OCI-M1 (cell line): ENCODE measurements at regions not wholly inside any gene's neighbourhood (a gene's known extent, or its start where the extent isn't known, plus 50 kb on each side); places are given as distances from the start of the nearest gene placed in this dataset.

Source experiments
- DNase-seq: peaks from one replicate; lab custom pipeline; 2025; lab: John Stamatoyannopoulos, UW

DNA sequence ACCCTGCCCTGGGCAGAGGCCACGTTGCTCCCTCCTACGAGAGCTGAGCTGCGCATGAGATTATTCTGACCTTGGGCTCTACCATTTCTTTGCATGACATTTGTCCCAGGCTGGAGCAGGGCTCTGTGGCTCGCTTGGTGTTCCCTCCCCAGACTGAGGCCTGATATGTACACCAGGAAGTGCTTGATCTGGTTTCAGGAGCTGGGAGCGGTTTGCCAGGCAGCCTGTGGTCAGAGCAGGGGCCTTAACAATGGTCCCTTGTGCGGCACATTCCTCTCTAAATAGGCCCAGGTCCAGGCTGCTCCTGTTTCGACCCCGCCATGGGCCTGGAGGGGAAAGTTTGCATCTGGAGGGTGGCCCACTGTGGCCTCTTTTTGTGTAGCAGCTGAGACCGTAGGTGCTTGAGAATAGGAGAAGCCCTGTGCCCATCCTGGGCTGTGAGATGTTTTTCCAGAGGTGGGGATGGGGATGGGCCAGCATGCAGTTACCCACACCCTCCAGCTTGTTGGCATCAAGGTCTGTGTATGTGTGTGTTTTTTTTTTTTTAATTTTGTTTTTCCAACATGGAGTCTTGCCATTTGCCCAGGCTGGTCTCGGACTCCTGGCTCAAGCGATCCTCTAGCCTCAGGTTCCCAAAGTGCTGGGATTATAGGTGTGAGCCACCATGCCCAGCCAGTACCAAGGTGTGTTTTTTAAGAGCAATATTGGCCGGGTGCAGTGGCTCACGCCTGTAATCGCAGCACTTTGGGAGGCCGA lies 253.9 kb downstream of the SEC14L1 start:
- DNase-seq: no peak

DNA sequence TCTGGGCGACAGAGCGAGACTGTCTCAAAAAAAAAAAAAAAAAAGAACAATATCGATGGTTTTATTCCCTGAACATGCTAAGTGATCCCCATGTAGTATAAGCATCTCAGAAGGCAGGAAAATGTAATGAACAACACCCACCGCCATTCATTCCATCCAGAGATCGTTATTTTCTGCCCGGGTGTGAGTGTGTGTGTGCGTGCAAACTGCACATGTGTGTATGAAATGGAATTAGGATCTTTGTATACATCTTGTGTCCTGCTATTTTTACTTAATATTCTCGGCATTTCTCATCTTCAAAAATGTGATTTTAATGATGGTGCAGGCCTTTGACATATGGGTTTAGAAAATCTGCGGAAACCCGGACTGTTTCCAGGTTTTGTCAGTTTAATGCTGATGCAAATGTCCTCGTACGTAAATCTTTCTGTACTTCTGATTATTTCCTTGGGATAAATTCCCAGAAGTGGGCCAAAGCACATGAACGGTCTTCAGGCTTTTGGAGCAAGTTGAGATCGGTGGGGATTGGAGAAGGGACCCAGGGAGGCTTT lies 254.8 kb downstream of the SEC14L1 start:
- no peak for DNase-seq

DNA sequence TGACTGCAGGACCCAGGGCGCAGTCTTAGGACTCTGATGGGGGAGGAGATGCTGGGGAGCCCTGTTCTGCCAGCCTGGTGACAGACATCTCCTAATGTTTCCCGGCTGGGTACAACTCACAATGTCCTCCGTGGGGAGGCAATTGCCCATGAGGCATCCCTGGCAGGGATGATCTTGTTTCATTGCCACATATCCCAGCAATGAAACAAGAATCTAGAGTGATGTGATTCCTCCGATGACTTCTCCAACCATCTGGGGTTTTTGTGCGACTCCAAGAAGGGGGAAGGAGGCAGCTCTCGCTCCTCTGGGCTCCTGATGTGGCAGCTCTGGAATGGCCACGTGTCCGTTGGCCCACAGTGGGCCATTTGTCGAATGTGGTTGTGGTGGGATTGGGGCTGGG lies 255.8 kb downstream of the SEC14L1 start:
- DNase-seq: no peak

DNA sequence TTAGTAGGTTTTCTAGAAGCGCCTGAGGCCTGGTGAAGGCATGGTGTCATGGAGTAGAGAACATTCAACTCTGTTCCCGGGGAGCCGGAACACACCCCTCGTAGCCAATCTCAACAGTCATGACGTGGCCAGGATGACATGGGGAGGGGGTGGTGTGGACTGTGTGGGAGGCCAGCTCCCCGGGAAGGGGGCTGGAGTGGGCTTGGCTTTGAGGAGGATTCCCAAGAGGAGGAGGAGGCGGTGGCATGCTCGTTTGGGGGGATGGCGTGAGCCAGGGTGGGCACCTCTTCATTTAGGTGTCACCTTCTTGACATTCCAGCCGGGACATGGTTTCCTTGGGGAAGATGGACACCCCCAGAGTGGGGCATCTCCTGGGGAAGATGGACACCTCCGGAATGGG lies 257.5 kb downstream of the SEC14L1 start:
- DNase-seq: no peak

DNA sequence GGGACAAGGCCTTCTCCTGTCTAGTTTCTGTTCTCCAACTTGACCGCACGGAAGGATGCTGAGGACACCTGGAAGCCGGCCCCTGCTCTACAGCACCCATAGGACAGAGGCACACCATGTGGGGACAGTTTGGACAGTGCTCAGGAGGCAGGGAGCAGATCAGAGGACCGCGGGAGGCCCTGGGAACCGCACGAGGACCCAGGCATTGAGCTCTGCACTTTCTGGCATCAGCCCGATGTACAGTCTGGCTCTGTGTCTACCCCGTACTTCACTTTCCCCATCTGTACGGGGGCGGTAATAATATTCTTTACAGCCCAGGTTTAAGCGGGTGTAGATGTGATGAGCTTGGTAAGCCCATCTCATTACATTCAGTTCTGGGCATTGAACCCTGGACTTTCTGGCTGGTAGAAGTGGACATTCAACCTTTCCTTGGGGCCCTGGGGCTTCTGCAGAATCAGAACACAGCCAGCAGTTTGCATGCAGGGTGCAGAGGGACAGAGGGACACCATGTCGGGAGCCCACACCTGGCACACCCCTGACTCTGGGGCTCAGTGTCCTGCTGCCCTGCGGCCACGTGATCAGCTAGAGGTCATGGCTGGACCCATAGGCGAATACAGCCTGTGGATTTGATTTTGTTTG lies 258.7 kb downstream of the SEC14L1 start:
- no peak for DNase-seq

DNA sequence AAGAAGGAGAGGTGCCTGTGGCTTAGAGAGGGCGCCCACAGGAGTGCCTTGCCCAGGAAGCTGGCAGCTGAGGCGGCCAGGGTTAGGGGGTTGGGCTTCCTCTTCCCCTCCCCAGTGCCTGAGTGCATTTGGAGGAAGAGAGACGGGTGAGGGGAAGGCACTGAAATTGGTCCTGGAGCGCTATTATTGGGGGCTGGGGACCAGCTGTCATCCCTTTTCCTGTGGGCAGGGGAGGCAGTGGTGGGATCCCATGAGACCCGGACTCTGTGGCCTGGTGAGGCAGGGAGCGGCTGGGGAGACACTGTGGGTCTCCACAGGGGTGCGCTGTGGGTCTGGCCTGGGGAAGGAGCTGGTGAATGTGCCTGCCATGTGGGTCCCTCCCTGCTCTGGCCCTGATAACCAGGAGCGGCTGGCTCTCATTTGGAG lies 259.7 kb downstream of the SEC14L1 start:
- peak; percentile 64 for DNase-seq

DNA sequence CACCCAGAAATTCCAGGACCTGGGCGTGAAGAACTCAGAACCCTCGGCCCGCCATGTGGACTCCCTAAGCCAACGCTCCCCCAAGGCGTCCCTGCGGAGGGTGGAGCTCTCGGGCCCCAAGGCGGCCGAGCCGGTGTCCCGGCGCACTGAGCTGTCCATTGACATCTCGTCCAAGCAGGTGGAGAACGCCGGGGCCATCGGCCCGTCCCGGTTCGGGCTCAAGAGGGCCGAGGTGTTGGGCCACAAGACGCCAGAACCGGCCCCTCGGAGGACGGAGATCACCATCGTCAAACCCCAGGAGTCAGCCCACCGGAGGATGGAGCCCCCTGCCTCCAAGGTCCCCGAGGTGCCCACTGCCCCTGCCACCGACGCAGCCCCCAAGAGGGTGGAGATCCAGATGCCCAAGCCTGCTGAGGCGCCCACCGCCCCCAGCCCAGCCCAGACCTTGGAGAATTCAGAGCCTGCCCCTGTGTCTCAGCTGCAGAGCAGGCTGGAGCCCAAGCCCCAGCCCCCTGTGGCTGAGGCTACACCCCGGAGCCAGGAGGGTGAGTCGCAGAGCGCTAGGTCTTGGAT lies 261.5 kb downstream of the SEC14L1 start:
- no peak for DNase-seq

DNA sequence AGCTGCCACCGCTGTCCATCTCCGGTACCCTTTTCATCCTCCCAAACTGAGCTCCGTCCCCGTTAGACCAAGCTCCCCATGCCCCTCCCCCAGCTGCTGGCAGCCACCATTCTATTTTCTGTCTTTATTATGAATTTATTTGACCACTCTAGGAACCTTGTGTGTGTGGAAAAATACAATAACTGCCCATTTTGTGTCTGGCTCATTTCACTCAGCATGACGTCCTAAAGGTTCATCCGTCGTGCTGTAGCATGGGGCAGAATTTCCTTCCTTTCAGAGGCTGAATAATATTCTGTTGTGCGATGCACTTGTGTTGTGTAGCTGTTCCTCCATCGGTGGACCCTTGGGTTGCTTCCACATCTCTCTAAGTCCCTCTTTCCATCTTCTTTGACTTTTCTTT lies 263.1 kb downstream of the SEC14L1 start:
- no peak for DNase-seq

DNA sequence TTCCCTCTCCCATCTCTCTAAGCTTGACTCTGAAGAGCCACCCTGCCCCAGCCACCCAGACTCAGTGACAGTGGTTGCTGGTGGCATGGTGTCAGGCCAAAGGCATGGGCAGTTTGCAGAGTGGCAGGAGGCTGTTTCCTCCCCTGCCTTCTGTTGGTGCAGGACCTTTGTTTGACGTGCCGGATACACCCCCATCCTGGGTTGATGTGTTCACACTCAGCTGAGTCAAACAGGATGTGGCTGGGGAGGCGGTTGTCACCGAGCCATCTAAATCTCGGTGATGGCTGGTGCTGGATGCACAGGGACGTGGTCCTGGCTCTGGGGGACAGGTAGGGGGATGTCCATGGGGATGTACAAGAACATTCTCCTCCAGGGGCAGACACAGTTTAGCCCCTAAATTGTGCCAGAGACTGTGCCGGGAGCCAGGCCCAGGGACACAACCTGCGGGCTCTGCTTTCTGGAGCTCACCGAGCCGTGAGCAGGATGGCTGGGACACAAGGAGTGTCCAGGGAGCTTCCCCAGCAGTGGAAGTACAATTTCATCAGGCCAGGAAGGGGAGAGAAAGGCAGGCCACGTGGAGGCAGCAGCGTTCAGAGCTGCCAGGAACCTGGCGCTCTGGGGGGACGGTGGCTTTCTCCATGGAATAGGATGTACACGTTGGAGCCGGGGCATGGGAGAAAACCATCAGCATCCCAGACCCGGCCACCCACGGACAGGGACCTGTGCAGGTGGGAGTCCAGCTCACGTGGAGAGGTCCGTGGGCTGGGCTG lies 264.2 kb downstream of the SEC14L1 start:
- no peak for DNase-seq

DNA sequence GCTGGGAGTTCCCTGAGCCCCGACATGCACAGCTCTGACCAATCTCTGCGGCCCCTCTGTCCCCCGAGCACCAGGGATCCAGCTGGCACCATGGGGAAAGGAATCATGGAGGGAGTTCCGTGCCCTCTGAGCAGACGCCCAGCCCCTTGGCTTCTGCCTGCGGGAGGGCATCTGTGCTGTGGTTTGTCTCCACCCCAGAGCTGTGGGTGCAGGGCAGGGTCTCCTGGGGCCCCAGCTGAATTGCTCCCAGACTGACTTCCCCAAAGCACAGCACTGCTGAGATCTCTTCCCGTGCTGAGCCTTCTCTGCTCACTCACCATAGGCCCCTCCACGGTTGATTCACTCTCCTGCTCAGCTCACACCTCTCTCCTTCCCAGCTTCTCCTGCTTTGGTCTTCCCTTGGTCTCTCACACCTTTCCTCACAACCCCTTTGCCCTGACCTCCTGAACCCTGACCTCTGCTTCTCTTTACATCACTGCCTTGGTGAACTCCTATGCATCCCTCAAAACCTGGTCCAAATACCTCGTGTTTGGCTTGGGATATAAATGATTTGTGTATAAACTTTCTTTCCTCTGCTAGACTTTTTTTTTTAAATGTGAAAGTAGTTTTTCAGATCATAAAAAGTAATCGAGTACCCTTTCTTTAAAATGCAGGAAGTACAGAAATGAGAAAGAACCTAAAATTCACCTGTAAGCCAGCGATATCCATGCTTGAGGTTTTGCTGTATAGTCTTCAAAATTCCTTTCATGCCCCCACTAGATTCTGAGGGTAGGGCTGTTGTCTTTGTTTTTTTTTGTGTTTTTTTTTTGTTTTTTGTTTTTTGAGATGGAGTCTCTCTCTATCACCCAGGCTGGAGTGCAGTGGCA lies 265.3 kb downstream of the SEC14L1 start:
- no peak for DNase-seq

DNA sequence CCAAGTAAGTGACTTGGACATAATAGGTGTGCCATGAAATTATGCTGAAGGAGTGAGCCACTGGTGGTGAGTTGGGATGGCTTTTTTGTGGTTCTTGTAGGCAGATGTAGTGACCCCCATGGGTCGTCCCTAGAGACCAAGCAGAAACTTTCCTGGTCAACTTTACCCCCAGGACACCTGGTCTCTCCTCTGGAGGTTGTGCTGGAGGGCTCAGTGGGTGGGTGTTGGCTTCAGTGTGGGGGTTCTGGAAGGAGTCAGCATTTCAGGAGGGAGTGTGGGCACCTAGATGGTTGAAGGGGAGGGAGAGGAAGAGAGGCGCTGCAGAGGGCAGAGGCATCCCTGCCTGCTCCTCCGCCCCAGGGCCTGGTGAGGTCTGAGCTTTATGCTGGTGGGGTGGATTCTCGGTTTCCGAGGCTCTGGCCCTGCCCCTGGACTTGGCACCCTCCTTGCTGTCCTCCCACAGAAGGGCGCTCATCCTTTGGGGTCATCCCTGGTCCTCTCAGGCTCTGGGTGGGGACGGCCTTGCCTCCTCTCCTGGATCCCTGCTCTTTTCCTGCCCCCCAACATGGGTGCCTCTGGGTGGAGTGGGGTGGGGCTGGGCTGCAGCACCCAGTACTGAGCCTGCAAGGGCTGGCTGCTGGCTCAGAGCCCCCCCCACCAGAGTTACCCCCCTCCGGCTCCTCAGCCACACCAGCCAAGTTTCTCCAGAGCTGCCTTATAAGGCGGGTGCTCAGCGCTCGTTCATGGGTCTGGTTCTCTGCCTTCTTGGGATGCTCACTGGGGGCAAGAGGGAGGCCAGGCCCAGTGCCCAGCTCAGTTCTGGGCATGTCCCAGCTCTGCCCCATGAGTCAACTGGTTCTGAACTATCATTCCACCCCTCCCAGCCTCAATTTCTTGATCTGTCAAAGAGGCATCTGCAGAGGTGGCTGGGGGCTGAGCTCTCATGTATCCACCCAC lies 266.8 kb downstream of the SEC14L1 start:
- no peak for DNase-seq

DNA sequence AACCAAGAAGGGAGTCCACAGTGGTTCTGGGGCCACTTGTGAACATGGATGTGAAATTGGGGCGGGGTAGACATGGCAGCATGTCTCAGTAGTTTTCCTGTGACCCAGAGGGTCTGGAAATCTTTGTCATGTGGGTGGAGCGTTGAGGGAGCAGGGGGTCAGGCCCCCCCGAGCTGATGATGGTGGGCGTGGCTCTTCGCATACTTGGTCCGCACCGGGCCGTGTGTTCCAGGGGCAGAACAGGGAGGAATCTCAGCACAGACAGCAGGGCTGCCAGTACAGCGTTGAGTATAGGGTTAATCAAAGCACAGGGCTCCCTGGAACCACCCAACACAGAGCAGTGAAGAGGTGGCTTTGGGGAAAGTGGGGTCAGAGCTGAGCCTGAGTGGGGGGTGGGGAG lies 267.5 kb downstream of the SEC14L1 start:
- DNase-seq: no peak

DNA sequence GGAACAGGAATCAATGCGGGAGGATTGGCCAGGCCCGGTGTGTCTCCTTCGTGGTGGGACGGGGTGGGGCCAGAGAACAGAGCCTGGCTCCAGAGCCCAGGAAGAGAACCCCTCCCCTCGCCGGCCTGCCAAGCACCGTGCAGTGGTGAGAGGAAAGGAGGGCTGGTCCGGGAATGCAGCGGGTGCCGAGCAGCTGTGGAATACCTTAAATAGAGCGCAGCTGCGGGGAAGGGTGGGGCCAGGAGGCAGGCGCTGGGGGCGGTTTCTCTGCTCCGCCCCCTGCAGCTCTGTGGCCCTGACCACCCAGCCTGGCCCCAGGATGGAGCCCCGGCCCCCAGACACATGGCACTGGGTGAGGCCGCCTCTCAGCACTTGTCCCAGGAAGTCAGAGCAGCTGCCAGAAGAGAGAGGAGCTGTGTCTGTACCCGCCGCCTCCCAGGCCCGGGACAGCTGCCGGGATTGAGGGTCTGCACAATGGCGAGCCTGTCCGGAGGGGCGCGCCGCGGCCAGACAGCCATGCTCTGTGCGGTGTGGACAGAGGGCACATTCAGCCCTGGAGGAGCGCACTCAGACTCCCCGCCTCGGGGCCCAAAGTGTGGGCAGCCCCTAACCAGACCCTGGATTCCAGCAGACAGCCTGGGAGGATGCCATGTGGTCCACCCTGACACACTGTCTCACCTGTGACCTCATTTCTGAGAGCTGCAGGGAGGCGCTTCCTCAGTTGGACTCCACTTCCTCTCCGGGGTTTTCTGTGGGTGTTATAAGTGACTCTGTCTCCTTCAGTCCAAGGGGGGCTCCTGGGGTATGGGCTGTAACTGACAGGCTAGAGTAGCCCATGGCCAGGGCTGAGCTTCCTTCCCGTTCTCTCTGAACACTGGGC lies 268.8 kb downstream of the SEC14L1 start:
- DNase-seq: no peak

DNA sequence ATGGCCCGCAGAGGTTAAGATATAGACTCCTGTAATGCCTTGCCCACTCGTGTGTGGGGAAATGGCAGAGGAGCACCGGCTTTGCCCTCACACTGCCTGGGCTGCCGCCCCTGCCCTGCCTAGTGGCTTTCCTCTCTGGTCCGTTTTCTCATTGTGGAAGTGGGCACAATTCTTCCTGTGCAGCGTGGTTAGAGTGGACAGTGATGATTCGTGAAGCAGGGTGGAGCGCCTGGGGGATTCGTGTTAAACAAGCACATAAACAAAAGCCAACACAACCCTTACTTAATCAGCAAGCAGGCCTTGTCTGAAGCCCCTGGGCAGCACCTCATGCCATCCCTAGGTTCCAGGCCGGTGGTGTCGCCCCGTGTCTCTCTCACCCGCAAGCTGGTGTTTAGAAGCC lies 269.7 kb downstream of the SEC14L1 start:
- no peak for DNase-seq

DNA sequence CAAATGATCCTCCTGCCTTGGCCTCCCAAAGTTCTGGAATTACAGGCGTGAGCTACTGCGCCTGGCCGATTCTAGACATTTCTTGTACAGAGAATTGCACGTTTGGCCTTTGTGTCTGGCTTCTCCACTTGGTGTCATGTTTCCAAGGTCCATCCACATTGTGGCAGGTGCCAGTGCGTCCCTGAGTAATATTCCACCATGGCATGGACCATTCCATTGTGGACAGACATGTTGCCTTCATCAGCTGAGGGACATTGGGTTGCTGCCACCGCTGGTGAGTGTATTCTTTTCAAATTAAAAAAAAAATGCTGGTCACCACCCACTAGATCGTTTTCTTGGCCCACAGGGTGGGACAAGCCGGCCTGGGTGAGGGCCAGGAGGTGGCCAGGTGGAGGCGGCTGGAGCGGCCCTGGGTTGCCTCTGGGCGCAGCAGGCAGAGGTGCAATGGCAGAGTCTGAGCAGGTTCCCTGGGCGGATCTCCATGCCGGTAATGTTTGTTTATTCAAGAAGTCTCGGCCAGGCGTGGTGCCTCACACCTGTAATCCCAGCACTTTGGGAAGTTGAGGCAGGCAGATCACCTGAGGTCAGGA lies 274.1 kb downstream of the SEC14L1 start:
- no peak for DNase-seq

DNA sequence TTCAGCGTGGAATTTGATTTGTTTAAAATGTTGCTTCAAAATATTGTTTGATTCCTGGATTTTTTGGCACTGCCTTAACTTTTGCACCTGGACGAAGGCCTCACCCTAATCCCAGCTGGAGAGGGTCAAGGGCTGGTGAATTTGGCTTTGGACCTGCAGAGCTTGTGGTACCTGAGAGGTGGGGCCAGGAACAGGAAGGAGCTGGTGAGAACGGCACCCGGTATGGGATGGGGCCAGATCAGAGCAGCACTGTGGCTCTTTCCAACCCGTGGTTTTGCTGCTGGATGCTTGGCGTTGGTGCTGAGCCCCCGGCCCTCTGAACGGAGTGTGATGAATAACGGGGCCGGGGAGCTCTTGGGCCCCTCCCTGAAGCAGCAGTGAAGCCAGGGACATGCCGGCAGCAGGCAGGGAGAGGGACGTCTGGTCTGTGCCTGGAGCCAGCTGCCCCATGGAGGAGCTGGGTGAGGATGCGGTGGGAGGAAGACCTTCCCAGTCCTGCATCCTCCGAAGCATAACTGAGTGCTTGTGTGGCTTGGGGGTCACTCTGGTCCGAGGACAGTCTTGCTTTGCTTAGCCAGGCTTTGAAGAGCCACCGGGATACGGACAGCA lies 275.4 kb downstream of the SEC14L1 start:
- DNase-seq: no peak

DNA sequence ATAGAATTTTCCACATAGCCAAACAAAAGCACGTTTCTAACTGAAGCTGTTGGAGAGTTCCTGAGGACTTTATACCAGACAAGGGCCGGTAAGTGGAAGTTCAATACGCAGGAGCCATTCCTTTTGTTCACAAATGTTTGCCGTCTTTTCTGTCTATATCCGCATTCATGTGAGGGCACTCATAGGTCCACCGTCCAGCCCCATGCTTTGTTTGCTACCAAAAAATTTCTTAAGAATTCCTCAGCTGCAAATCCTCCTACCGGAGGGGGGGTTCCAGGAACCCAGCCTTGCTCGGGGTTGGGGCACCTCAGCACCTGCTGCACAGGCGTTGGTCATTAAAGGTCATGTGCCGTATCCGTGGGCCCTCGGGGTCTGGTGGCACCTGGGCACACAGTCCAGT lies 276.8 kb downstream of the SEC14L1 start:
- DNase-seq: no peak

DNA sequence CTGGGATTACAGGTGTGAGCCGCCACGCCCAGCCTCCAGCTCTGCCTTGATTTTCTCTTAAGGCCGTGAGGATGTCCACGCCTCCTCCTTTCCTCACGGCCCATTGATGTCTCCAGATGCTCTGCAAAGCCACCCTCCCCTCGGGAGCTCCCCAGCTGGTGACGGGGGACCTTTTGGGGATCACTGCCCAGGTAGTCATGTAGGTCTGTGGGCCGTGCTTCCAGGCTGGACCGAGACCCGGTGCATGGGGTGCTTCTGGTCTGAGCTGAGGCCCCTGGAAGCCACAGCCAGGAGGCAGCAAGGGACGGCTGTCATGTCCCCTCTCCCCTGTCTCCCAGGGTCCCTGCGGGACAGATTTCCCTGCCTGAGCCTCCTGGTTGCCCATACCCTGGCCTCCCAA lies 277.8 kb downstream of the SEC14L1 start:
- DNase-seq: no peak
